ENCODE measurements at regions not wholly inside any gene's neighbourhood (a gene's known extent, or its start where the extent isn't known, plus 50 kb on each side); places are given as distances from the start of the nearest gene placed in this dataset.

GRCh38 chr11:127056338-127056971, 55.9 kb upstream of the KIRREL3 start:
- no peak for TF ChIP-seq CTCF (IDR thresholded peaks at IDR 0.05; ENCODE audit: low read length, missing control alignments)
- no peak overlapping the region for H3K4me3 ChIP-seq (replicated peaks; ENCODE audit: low read depth, low read length)
- no peak for DNase-seq (ENCODE audit: low read depth)

GRCh38 chr11:127055236-127055635, 54.7 kb upstream of the KIRREL3 start:
- no peak overlapping the region for H3K4me3 ChIP-seq (replicated peaks; ENCODE audit: low read depth, low read length)
- DNase-seq (ENCODE audit: low read depth), result no peak
- no peak for TF ChIP-seq CTCF (IDR thresholded peaks at IDR 0.05; ENCODE audit: low read length, missing control alignments)

DNA sequence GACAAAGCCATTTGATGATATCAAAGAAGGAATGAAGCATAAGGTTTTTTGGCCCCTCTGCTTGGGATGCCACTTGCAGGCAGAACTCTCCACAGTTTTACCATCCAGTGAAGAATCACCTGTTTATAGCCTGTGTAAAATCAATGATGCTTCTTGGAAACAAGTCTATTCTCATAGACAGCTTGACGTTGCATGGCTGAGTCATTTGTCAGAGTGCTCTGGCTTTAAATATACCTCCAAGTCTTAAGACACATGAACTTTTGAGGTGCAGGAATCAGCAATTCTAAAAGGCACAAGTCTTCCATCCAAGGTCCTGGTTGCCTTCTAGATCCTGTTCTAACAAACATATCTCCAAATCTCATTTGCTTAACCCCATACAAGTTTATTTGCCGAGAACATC, 53.6 kb upstream of the KIRREL3 start:
- H3K4me3 ChIP-seq (replicated peaks; ENCODE audit: low read depth, low read length), result no peak overlapping the region
- no peak for TF ChIP-seq CTCF (IDR thresholded peaks at IDR 0.05; ENCODE audit: low read length, missing control alignments)
- DNase-seq (ENCODE audit: low read depth), result no peak

DNA sequence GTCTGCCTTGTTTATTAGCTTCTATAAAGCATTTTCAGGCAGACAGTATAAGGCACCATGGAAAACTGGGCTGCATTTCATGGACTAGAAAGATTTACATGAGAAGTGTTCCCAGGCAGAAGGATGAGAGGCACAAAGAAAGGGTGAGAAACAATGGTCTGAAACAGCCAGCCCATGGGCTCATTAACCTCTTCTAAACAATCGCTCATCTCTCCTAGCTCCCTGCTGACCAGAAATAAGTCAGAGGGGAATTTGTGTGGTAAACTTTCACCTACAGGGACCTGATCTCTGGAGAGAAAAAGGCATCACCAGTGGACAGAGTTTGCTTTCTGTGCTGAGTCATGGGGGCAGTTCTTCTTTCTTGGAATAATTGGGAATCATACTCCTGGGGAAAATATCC, 51.8 kb upstream of the KIRREL3 start:
- DNase-seq (ENCODE audit: low read depth), result no peak
- no peak for TF ChIP-seq CTCF (IDR thresholded peaks at IDR 0.05; ENCODE audit: low read length, missing control alignments)
- no peak overlapping the region for H3K4me3 ChIP-seq (replicated peaks; ENCODE audit: low read depth, low read length)

Measured in fibroblast of pulmonary artery (primary cell).